ENCODE measurements at regions not wholly inside any gene's neighbourhood (a gene's known extent, or its start where the extent isn't known, plus 50 kb on each side); places are given as distances from the start of the nearest gene placed in this dataset.

- WGBS (ENCODE audit: missing lambda C conversion rate): 3% methylated on average over 5 of the region's 5 CpGs
- no peak for ATAC-seq
- CTCF ChIA-PET: no interaction called here
These were observed 92.9 kb upstream of the MC3R start for GRCh38 chr20:56155625-56156024.

DNA sequence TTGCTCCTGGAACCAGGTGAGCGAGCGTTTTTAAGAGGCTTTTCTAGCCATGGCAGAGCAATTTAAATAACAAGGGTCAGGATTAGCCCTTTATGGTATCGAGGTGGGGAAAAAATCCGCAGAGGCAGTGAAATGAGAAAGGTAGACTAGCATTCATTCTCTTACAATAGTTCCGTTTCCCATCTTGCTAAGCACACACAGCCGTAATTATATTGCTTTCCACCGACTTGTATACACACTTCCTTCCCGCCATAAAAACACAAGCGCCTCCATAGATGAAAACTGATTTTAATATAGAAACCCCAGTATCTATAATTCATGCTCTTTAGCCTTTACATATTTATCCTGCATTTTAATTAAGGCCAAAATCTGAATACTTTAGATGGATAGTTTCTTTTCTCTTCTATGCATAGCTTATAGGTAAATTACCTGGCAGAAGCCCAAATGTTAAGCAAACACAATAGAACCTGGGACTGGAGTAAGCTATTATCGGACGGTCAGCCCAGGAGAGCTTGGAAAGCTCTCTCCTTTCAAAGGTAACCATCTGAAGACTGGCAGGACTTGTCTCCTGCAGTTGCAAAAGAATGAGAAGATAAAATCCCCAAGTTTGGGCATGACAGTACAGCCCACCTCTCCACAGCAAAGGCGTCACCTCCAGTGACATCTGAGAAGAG is 90.9 kb upstream of the MC3R start:
- TF ChIP-seq HOXA7 (CRISPR knock-in tag; IDR thresholded peaks at IDR 0.05) (no peak), JUN (IDR thresholded peaks at IDR 0.05) (no peak), USF2 (IDR thresholded peaks at IDR 0.05) (no peak), JUNB (IDR thresholded peaks at IDR 0.05) (no peak), ZC3H11A (IDR thresholded peaks at IDR 0.05) (no peak)
- Histone ChIP-seq H3K27ac (no peak overlapping the region), H3K4me1 (no peaks in the 10 kb centered on the region), H3K4me3 (no peak overlapping the region), H3K4me2 (no peak overlapping the region), H3K9me3 (no peaks in the 10 kb centered on the region)
- no peak for DNase-seq (ENCODE audit: low read depth in 1 of 2, low spot score in 1 of 2)
- 15% methylated on average over 12 of the region's 12 CpGs for WGBS (ENCODE audit: missing lambda C conversion rate)
- FAIRE-seq: no peak
- ChIA-PET POLR2A (no interaction called here), CTCF (interaction anchor here (0.6 to 0.8 kb wide), 2 partner anchors 10 to 87 kb away, joined by 3 read pairs; no protein-coding TSS in a partner anchor)
- no peak for ATAC-seq

More at GRCh38 chr20:56155625-56156024, 92.9 kb upstream of the MC3R start:
- POLR2A ChIA-PET: no interaction called here
- Histone ChIP-seq H3K27ac (no peak overlapping the region), H3K4me1 (no peaks in the 10 kb centered on the region), H3K9me3 (no peaks in the 10 kb centered on the region), H3K4me3 (no peak overlapping the region), H3K4me2 (no peak overlapping the region)
- FAIRE-seq: no peak
- no peak for DNase-seq (ENCODE audit: low read depth in 1 of 2, low spot score in 1 of 2)
- TF ChIP-seq POLR2AphosphoS2 (conservative IDR thresholded peaks at IDR 0.05; ENCODE audit: low read length) (no peak), CHD4 (IDR thresholded peaks at IDR 0.05; ENCODE audit: borderline replicate concordance) (no peak), ESRRA (IDR thresholded peaks at IDR 0.05; ENCODE audit: borderline replicate concordance, low read length) (no peak), CBX2 (IDR thresholded peaks at IDR 0.05; ENCODE audit: borderline replicate concordance, low read depth) (no peak), HOXA7 (CRISPR knock-in tag; IDR thresholded peaks at IDR 0.05) (no peak), MAFK (IDR thresholded peaks at IDR 0.05; ENCODE audit: partially characterized antibody) (no peak), ATOH8 (CRISPR knock-in tag; IDR thresholded peaks at IDR 0.05; ENCODE audit: low read depth) (no peak), RCOR1 (IDR thresholded peaks at IDR 0.05; ENCODE audit: low read depth, low read length) (no peak), JUNB (IDR thresholded peaks at IDR 0.05) (no peak)
- TF ChIP-seq, protein P1, sequence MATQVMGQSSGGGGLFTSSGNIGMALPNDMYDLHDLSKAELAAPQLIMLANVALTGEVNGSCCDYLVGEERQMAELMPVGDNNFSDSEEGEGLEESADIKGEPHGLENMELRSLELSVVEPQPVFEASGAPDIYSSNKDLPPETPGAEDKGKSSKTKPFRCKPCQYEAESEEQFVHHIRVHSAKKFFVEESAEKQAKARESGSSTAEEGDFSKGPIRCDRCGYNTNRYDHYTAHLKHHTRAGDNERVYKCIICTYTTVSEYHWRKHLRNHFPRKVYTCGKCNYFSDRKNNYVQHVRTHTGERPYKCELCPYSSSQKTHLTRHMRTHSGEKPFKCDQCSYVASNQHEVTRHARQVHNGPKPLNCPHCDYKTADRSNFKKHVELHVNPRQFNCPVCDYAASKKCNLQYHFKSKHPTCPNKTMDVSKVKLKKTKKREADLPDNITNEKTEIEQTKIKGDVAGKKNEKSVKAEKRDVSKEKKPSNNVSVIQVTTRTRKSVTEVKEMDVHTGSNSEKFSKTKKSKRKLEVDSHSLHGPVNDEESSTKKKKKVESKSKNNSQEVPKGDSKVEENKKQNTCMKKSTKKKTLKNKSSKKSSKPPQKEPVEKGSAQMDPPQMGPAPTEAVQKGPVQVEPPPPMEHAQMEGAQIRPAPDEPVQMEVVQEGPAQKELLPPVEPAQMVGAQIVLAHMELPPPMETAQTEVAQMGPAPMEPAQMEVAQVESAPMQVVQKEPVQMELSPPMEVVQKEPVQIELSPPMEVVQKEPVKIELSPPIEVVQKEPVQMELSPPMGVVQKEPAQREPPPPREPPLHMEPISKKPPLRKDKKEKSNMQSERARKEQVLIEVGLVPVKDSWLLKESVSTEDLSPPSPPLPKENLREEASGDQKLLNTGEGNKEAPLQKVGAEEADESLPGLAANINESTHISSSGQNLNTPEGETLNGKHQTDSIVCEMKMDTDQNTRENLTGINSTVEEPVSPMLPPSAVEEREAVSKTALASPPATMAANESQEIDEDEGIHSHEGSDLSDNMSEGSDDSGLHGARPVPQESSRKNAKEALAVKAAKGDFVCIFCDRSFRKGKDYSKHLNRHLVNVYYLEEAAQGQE (IDR thresholded peaks at IDR 0.05): no peak

DNA sequence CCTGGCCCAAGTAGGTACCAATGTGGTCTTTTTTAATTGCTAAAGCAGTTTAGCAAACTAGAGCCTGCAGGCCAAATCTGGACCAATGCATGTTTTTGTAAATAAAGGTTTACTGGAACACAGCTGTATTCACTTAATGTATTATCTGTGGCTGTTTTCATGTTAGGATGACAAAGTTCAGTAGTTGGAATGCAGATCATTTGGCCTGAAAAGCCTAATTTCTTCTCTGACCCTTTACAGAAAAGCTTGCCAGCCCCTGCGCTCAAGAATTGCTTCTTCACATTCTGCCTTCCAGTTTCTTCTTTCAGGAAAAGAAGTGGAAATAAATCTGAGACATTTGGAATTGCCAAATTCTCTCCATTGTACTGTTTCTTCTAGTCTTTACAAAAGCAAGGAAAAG is 90.0 kb upstream of the MC3R start:
- 34% methylated on average over 1 of the region's 1 CpG for WGBS (ENCODE audit: missing lambda C conversion rate)
- no peak for TF ChIP-seq ATOH8 (CRISPR knock-in tag; IDR thresholded peaks at IDR 0.05; ENCODE audit: low read depth)
- no peak for TF ChIP-seq MYC (IDR thresholded peaks at IDR 0.05; ENCODE audit: borderline replicate concordance, low read length)
- TF ChIP-seq RAD21 (conservative IDR thresholded peaks at IDR 0.05 in 1 of 2, IDR thresholded peaks at IDR 0.05 in 1 of 2): no peak
- no peak for TF ChIP-seq MAFK (IDR thresholded peaks at IDR 0.05; ENCODE audit: partially characterized antibody)
- TF ChIP-seq RCOR1 (IDR thresholded peaks at IDR 0.05; ENCODE audit: low read depth, low read length): no peak
- no peak for TF ChIP-seq TFCP2L1 (CRISPR knock-in tag; IDR thresholded peaks at IDR 0.05)
- TF ChIP-seq, protein P2, sequence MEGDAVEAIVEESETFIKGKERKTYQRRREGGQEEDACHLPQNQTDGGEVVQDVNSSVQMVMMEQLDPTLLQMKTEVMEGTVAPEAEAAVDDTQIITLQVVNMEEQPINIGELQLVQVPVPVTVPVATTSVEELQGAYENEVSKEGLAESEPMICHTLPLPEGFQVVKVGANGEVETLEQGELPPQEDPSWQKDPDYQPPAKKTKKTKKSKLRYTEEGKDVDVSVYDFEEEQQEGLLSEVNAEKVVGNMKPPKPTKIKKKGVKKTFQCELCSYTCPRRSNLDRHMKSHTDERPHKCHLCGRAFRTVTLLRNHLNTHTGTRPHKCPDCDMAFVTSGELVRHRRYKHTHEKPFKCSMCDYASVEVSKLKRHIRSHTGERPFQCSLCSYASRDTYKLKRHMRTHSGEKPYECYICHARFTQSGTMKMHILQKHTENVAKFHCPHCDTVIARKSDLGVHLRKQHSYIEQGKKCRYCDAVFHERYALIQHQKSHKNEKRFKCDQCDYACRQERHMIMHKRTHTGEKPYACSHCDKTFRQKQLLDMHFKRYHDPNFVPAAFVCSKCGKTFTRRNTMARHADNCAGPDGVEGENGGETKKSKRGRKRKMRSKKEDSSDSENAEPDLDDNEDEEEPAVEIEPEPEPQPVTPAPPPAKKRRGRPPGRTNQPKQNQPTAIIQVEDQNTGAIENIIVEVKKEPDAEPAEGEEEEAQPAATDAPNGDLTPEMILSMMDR (IDR thresholded peaks at IDR 0.05): no peak
- no peak for TF ChIP-seq FOSL2 (IDR thresholded peaks at IDR 0.05)
- TF ChIP-seq FOSL2 (CRISPR knock-in tag; IDR thresholded peaks at IDR 0.05): no peak
- no peak for DNase-seq (ENCODE audit: low read depth in 1 of 2, low spot score in 1 of 2)
- no peak for FAIRE-seq
- no peak for ATAC-seq
- POLR2A ChIA-PET: no interaction called here
- Histone ChIP-seq H3K9me3 (no peaks in the 10 kb centered on the region), H3K4me3 (no peak overlapping the region), H3K4me1 (no peaks in the 10 kb centered on the region), H3K4me2 (no peak overlapping the region), H3K27ac (no peak overlapping the region)
- CTCF ChIA-PET: no interaction called here

Data from A549 (cell line).